ENCODE measurements at regions not wholly inside any gene's neighbourhood (a gene's known extent, or its start where the extent isn't known, plus 50 kb on each side); places are given as distances from the start of the nearest gene placed in this dataset.
A peak's percentile ranks its signal among the peaks of the same experiment; 100 is the strongest.

DNA sequence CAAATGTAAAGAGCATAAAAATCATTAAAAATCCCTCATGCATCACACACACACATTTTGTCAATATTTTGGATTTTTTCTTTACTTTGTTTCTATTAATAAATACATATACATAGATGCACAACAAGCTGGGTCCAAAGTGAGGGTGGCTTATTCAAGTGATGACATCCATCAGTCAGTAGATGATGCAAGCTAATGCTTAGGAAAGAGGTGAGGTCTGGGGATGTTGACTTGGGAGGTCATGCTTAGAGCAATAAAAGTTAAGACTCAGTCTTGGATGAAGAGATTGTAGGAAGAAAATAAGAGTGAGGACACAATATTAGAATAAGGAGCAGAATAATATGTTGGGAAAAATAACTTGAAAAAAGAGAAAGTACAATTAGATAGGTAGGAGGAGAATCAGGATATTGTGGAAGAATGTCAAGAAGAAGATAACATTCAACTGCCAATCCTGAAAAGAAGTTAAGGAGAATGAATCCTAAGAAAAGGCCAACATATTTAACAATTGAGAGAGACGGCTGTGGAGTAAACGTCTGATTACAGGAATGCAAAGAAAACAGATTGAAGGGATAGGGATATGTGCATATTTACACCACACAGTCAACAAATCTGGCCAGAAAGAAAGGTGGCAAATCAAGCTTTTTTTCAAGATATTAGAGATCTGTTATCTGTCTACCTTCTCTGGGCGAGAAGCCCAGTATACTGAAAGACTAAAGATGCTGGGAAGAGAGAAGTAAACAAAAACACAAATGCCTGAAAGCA, 111.0 kb upstream of the TJP1 start:
- DNase-seq (ENCODE audit: extremely low spot score): no peak
- TF ChIP-seq, protein P1, sequence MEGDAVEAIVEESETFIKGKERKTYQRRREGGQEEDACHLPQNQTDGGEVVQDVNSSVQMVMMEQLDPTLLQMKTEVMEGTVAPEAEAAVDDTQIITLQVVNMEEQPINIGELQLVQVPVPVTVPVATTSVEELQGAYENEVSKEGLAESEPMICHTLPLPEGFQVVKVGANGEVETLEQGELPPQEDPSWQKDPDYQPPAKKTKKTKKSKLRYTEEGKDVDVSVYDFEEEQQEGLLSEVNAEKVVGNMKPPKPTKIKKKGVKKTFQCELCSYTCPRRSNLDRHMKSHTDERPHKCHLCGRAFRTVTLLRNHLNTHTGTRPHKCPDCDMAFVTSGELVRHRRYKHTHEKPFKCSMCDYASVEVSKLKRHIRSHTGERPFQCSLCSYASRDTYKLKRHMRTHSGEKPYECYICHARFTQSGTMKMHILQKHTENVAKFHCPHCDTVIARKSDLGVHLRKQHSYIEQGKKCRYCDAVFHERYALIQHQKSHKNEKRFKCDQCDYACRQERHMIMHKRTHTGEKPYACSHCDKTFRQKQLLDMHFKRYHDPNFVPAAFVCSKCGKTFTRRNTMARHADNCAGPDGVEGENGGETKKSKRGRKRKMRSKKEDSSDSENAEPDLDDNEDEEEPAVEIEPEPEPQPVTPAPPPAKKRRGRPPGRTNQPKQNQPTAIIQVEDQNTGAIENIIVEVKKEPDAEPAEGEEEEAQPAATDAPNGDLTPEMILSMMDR (IDR thresholded peaks at IDR 0.05; ENCODE audit: control extremely low read depth, extremely low read depth, low read depth, missing control alignments): no peak
- CTCF ChIA-PET: interaction anchor here (1.6 kb wide), 1 partner anchor 12 kb away, joined by 5 read pairs; no protein-coding TSS in a partner anchor
- POLR2A ChIA-PET: no interaction called here

DNA sequence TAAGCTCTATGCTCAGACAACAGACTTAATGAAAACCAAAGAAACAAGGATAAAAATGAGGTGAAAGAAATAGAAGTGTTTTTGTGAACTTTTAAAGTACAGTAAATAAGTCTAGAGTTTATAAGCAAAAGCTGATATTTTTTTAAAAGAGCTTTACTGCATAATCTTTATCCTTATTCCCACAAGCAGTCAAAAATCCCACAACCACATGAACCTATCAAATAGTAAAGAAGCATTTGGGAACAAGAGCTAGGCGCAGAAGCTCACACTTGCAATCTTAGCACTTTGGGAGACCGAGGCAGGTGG, 103.8 kb upstream of the TJP1 start:
- TF ChIP-seq, protein P1 (IDR thresholded peaks at IDR 0.05; ENCODE audit: control extremely low read depth, extremely low read depth, low read depth, missing control alignments): no peak
- no peak for DNase-seq (ENCODE audit: extremely low spot score)
- CTCF ChIA-PET: interaction anchor here (0.8 to 1.6 kb wide), 6 partner anchors 9 to 824 kb away, joined by 3 to 5 read pairs (median 3); no protein-coding TSS in a partner anchor
- POLR2A ChIA-PET: no interaction called here

DNA sequence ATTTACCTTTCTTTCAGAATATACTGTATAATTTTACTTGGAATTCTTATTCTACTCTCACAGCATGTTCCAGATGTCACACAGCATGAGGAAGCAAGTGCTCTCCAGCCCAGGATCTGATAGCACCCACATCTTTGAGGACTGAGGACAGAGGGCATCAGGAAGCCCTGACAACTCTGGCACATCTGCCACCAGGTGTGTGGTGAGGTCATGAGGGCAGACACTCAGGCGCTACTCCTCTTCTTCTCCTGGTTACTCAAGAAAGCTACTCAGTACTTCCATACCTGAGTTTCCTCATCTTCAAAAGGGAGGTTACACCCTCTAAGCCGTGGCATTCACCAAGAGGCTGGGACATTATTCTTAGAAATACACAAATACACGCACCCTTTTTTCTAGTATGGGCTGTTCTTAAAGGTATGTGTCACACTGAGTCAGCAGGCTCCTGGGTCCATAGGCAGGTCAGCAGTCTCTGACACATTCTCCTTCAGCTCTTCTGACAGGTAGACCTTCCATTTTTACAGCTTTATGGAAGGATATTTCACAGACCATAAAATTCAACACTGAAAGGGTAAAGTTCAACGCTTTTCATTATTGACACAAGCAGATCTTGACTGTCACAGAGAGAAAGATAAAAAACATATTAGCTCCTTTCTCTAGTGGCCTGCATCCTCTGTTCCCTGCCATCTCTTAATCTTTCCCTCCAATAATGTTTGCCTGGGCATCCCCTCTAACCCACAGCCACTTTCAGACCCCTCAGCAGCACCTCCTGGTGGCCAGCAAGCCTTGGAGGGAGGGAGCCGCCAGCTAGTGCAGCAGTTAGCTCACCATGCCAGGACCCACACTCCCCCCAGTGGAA, 103.2 kb upstream of the TJP1 start:
- POLR2A ChIA-PET: no interaction called here
- TF ChIP-seq, protein P1 (IDR thresholded peaks at IDR 0.05; ENCODE audit: control extremely low read depth, extremely low read depth, low read depth, missing control alignments): peak; percentile 13
- peak; percentile 23 for DNase-seq (ENCODE audit: extremely low spot score)
- CTCF ChIA-PET: interaction anchor here (0.8 to 1.6 kb wide), 7 partner anchors 9 to 823 kb away, joined by 3 to 5 read pairs (median 3); no protein-coding TSS in a partner anchor

DNA sequence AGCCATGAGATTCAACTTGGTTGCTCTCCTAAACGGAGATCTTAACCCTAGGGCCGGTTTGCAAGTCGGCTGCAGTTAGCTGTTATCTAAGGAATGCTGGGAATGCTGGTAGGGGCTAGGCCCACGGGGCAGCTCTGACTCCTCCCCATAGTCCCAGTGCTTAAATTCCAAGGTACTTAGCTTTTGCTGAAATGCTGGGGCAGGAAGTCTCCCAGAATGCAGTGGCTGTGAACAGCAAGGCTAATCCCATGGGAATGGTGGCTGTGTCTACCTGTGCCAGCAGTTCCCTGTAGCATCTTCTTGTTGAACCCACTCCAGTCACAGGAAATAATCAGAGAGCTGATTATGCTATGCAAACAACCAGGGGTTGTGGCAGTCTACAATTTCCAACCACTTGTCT, 102.5 kb upstream of the TJP1 start:
- POLR2A ChIA-PET: no interaction called here
- CTCF ChIA-PET: interaction anchor here (0.9 to 1.6 kb wide), 3 partner anchors 16 to 176 kb away, joined by 3 to 5 read pairs (median 3); no protein-coding TSS in a partner anchor
- DNase-seq (ENCODE audit: extremely low spot score): no peak
- TF ChIP-seq, protein P1 (IDR thresholded peaks at IDR 0.05; ENCODE audit: control extremely low read depth, extremely low read depth, low read depth, missing control alignments): no peak

DNA sequence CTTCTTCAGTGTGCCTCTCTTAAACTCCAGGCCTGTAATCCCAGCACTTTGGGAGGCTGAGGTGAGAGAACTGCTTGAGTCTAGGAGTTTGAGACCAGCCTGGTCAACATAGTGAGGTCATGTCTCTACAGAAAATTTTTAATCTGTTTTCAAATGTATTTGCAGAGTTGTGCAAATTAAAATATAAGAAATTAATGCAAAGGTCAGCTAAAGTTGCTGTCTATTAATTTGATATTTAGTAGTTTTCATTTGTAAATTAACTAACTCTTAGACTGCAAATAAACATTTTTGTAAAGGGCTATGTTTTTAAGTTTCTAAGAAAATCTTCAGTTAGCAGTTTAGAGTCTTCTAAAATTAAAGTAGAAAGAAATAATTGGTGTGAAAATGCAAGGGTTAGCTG, 99.9 kb upstream of the TJP1 start:
- no peak for DNase-seq (ENCODE audit: extremely low spot score)
- POLR2A ChIA-PET: no interaction called here
- TF ChIP-seq, protein P1 (IDR thresholded peaks at IDR 0.05; ENCODE audit: control extremely low read depth, extremely low read depth, low read depth, missing control alignments): no peak
- CTCF ChIA-PET: no interaction called here

DNA sequence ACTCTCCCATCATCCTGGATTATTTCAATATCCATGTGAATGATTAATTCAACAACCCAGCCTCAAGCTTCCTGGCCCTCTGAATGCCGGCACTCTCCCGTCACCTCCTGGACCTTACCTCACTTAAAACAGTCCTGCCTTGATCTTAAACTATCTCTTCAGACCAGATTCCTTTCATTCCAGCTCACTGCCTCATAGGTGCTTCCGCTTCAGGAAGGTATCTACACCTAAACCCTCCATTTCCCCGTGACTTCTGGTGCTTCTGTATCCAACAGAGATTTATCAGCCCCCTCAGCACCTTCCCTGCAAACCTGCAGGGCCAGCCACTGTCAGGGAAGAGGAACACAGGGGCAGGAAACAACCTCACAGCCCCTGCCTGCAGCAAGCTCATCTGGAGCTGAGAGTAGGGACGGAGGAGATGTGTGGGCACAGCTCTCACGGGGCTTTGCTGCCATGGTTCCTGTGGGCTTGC, 98.9 kb upstream of the TJP1 start:
- DNase-seq (ENCODE audit: extremely low spot score): no peak
- TF ChIP-seq, protein P1 (IDR thresholded peaks at IDR 0.05; ENCODE audit: control extremely low read depth, extremely low read depth, low read depth, missing control alignments): no peak
- ChIA-PET POLR2A (no interaction called here), CTCF (interaction anchor here (1.1 to 1.7 kb wide), 2 partner anchors 9 to 12 kb away, joined by 4 to 5 read pairs; no protein-coding TSS in a partner anchor)
